Fibroblast of skin of left quadriceps (primary cell): ENCODE measurements at regions not wholly inside any gene's neighbourhood (a gene's known extent, or its start where the extent isn't known, plus 50 kb on each side); places are given as distances from the start of the nearest gene placed in this dataset.
"Not testable (repeated sequence)": the region's sequence is repeated elsewhere in the genome, so short reads cannot be mapped to it uniquely, and the experiment has no call there.

Experiments
- DNase-seq, 2 experiments: peaks; one replicate each; pipeline ENCODE4 v3.0.0-alpha.2; 2013; ENCODE audit warnings: low read depth in 2 of 2

- DNase-seq: no peak
Observed at GRCh38 chr2:122011493-122012270, 256.2 kb downstream of the TSN start.

GRCh38 chr2:122018736-122019135 lies 263.3 kb downstream of the TSN start:
- no peak for DNase-seq

GRCh38 chr2:122019724-122020123 lies 264.3 kb downstream of the TSN start:
- no peak for DNase-seq

GRCh38 chr2:122020377-122020776 lies 264.9 kb downstream of the TSN start:
- DNase-seq: no peak

- DNase-seq: no peak
Observed at GRCh38 chr2:122021941-122022340, 266.5 kb downstream of the TSN start.

- DNase-seq: no peak
Observed at GRCh38 chr2:122022531-122022930, 267.1 kb downstream of the TSN start.

GRCh38 chr2:122023059-122023864 lies 267.8 kb downstream of the TSN start:
- no peak for DNase-seq

GRCh38 chr2:122027510-122028217 lies 272.2 kb downstream of the TSN start:
- no peak for DNase-seq

GRCh38 chr2:122028371-122029100 lies 273.1 kb downstream of the TSN start:
- peak; percentile 72 to 73 for DNase-seq

GRCh38 chr2:122029456-122029855 lies 274.0 kb downstream of the TSN start:
- no peak for DNase-seq

GRCh38 chr2:122029945-122030344 lies 274.5 kb downstream of the TSN start:
- DNase-seq: no peak

- DNase-seq: no peak
Observed at GRCh38 chr2:122031544-122032263, 276.3 kb downstream of the TSN start.

- no peak for DNase-seq
Observed at GRCh38 chr2:122032264-122032645, 276.8 kb downstream of the TSN start.

GRCh38 chr2:122033778-122034177 lies 278.3 kb downstream of the TSN start:
- no peak for DNase-seq

GRCh38 chr2:122034344-122034743 lies 278.9 kb downstream of the TSN start:
- no peak for DNase-seq

GRCh38 chr2:122034777-122035176 lies 279.3 kb downstream of the TSN start:
- DNase-seq: no peak

- DNase-seq: not testable (repeated sequence)
Observed at GRCh38 chr2:122038816-122039215, 283.4 kb downstream of the TSN start.

- DNase-seq: no peak
Observed at GRCh38 chr2:122041455-122041854, 286.0 kb downstream of the TSN start.

GRCh38 chr2:122051659-122052058 lies 296.2 kb downstream of the TSN start:
- not testable (repeated sequence) for DNase-seq

GRCh38 chr2:122055521-122055931 lies 300.1 kb downstream of the TSN start:
- no peak for DNase-seq

GRCh38 chr2:122056853-122057252 lies 301.4 kb downstream of the TSN start:
- DNase-seq: no peak
